ENCODE measurements at regions not wholly inside any gene's neighbourhood (a gene's known extent, or its start where the extent isn't known, plus 50 kb on each side); places are given as distances from the start of the nearest gene placed in this dataset.

GRCh38 chr2:594297-594949, 82.8 kb downstream of the TMEM18 start:
- Histone ChIP-seq H3K4me3 (ENCODE audit: low read depth, low read length) (no peak overlapping the region), H3K27me3 (ENCODE audit: control insufficient read depth, insufficient read depth, low read length) (no peaks in the 10 kb centered on the region), H3K36me3 (ENCODE audit: control insufficient read depth, insufficient read depth, low read length) (no peaks in the 10 kb centered on the region)
- TF ChIP-seq, protein P1, sequence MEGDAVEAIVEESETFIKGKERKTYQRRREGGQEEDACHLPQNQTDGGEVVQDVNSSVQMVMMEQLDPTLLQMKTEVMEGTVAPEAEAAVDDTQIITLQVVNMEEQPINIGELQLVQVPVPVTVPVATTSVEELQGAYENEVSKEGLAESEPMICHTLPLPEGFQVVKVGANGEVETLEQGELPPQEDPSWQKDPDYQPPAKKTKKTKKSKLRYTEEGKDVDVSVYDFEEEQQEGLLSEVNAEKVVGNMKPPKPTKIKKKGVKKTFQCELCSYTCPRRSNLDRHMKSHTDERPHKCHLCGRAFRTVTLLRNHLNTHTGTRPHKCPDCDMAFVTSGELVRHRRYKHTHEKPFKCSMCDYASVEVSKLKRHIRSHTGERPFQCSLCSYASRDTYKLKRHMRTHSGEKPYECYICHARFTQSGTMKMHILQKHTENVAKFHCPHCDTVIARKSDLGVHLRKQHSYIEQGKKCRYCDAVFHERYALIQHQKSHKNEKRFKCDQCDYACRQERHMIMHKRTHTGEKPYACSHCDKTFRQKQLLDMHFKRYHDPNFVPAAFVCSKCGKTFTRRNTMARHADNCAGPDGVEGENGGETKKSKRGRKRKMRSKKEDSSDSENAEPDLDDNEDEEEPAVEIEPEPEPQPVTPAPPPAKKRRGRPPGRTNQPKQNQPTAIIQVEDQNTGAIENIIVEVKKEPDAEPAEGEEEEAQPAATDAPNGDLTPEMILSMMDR (IDR thresholded peaks at IDR 0.05; ENCODE audit: insufficient read depth, low read length, severe bottlenecking): no peak
- DNase-seq (ENCODE audit: low read depth) (no peak), FAIRE-seq (no peak)

DNA sequence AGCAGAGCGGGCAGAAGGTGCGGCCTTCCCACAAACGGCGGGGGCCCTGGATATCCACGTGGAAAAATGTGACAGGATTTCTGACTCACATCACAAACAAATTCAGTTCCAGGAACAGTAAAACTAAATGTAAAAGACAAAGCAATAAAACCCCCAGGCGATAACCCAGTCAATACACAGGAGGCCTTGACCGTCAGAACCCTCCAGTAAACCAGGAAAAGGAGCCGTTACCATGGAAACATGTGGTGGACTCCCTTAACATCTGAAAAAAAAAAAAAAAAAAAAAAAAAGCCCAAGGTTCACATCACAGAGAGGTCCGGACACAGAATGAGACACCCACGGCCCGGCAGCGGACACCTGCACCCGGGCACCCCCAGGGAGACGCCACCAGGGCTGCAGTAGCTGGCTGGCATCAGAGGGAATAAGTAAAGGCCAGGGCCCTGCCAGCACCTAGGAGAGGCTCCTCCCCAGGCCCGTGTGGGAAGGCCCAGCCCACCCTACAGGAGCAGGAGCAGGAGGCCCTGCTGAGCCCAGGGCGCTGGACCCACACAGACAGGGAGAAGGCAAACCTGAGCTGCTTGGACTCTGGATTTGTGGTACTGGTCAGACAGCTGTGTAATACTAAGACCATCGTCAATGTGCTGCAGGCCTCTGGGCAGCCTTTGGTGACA, 83.7 kb downstream of the TMEM18 start:
- TF ChIP-seq, protein P1 (IDR thresholded peaks at IDR 0.05; ENCODE audit: insufficient read depth, low read length, severe bottlenecking): no peak
- Histone ChIP-seq H3K27me3 (ENCODE audit: control insufficient read depth, insufficient read depth, low read length) (no peaks in the 10 kb centered on the region), H3K36me3 (ENCODE audit: control insufficient read depth, insufficient read depth, low read length) (no peaks in the 10 kb centered on the region), H3K4me3 (ENCODE audit: low read depth, low read length) (no peak overlapping the region)
- FAIRE-seq: no peak
- DNase-seq (ENCODE audit: low read depth): no peak

DNA sequence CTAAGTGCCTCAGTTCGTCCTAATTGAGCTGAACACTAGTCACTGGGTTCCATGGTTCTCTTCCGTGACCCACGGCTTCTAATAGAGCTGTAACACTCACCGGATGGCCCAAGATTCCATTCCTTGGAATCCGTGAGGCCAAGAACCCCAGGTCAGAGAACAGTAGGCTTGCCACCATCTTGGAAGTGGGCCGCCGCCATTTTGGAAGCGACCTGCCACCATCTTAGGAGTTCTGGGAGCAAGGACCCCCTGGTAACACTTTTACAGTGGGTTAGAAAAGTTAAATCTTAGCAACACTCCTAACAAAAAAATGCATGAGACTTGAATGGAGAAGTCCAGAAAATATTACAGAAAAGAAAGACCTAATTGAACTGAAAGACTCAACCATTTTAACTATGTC, 84.5 kb downstream of the TMEM18 start:
- H3K36me3 ChIP-seq (ENCODE audit: control insufficient read depth, insufficient read depth, low read length): no peaks in the 10 kb centered on the region
- H3K4me3 ChIP-seq (ENCODE audit: low read depth, low read length): no peak overlapping the region
- TF ChIP-seq, protein P1 (IDR thresholded peaks at IDR 0.05; ENCODE audit: insufficient read depth, low read length, severe bottlenecking): no peak
- DNase-seq (ENCODE audit: low read depth) (no peak), FAIRE-seq (no peak)
- H3K27me3 ChIP-seq (ENCODE audit: control insufficient read depth, insufficient read depth, low read length): no peaks in the 10 kb centered on the region

DNA sequence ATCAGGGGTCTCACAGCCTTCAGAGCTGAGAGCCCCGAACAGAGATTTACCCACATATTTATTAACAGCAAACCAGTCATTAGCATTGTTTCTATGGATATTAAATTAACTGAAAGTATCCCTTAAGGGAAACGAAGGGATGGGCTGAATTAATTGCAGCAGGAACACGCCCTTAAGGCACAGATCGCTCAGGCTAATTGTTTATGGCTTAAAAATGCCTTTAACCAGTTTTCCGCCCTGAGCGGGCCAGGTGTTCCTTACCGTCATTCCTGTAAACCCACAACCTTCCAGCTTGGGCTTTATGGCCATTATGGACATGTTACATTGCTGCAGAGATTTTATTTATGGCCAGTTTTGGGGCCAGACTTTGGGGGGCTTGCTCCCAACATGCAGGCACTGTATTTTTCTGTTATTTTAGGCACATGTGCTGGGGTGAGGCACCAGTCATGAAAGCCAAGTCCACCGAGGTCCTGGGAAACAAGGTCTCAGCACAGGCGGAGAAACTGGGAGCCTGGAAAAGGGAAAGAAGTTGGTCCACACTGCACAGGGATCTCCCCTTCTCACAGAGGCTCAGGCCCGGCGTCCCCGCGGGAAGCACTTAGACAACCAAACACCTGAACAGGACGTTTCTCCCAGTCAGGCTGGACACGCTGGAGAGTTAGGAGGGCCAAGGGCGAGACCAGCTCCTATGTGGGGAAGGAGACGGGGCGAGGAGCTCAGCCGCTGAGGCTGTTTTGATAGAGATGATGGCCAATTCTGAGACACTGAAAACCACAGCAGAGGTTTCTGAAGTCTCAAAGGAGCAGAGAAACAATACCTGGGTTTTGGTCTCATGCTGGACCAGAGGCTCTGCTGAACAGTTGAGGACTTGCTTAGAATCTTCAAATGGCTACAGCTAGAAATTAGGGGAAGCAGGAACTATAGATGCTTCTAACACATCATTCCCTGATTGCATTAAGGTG, 86.7 kb downstream of the TMEM18 start:
- no peaks in the 10 kb centered on the region for H3K36me3 ChIP-seq (ENCODE audit: control insufficient read depth, insufficient read depth, low read length)
- no peak for FAIRE-seq
- H3K27me3 ChIP-seq (ENCODE audit: control insufficient read depth, insufficient read depth, low read length): no peaks in the 10 kb centered on the region
- DNase-seq (ENCODE audit: low read depth): no peak
- H3K4me3 ChIP-seq (ENCODE audit: low read depth, low read length): no peak overlapping the region
- TF ChIP-seq, protein P1 (IDR thresholded peaks at IDR 0.05; ENCODE audit: insufficient read depth, low read length, severe bottlenecking): no peak

GRCh38 chr2:589281-590130, 87.7 kb downstream of the TMEM18 start:
- TF ChIP-seq, protein P1 (IDR thresholded peaks at IDR 0.05; ENCODE audit: insufficient read depth, low read length, severe bottlenecking): no peak

More at GRCh38 chr2:589281-590130, 87.7 kb downstream of the TMEM18 start:
- FAIRE-seq (no peak), DNase-seq (ENCODE audit: low read depth) (no peak)
- Histone ChIP-seq H3K36me3 (ENCODE audit: control insufficient read depth, insufficient read depth, low read length) (no peaks in the 10 kb centered on the region), H3K4me3 (ENCODE audit: low read depth, low read length) (no peak overlapping the region), H3K27me3 (ENCODE audit: control insufficient read depth, insufficient read depth, low read length) (no peaks in the 10 kb centered on the region)
